ENCODE measurements at regions not wholly inside any gene's neighbourhood (a gene's known extent, or its start where the extent isn't known, plus 50 kb on each side); places are given as distances from the start of the nearest gene placed in this dataset.

GRCh38 chr14:87405563-87405962 is 587.4 kb downstream of the GALC start:
- TF ChIP-seq CTCF (conservative IDR thresholded peaks at IDR 0.05), result no peak
- TF ChIP-seq ZFX (IDR thresholded peaks at IDR 0.05), result no peak

Data from C4-2B (cell line).